Neural cell (in vitro differentiated cells): ENCODE measurements at regions not wholly inside any gene's neighbourhood (a gene's known extent, or its start where the extent isn't known, plus 50 kb on each side); places are given as distances from the start of the nearest gene placed in this dataset.

Source experiments
- EP300 ChIP-seq: fragments of 450-650 bp; conservative IDR thresholded peaks from 2 replicates; pipeline ENCODE4 v1.6.1; 2014; ENCODE audit warnings: antibody characterized with exemption, mild to moderate bottlenecking, moderate library complexity; ENCODE audit not compliant: poor library complexity, severe bottlenecking
- POLR2AphosphoS5 ChIP-seq: IDR thresholded peaks from 2 replicates; pipeline ENCODE4 v1.6.1; 2012
- SMC3 ChIP-seq: fragments of 450-650 bp; conservative IDR thresholded peaks from 2 replicates; pipeline ENCODE4 v1.6.1; 2014; ENCODE audit warnings: antibody characterized with exemption, mild to moderate bottlenecking, moderate library complexity; ENCODE audit not compliant: poor library complexity
- TAF1 ChIP-seq: IDR thresholded peaks from 2 replicates; pipeline ENCODE4 v1.6.1; 2012; ENCODE audit warnings: low read depth
- TF ChIP-seq, protein P1 (sequence below): fragments of 450-650 bp; IDR thresholded peaks from 2 replicates; pipeline ENCODE4 v1.5.1; 2014; ENCODE audit warnings: antibody characterized with exemption, mild to moderate bottlenecking, moderate library complexity; ENCODE audit not compliant: poor library complexity, severe bottlenecking

- TF ChIP-seq, protein P1, sequence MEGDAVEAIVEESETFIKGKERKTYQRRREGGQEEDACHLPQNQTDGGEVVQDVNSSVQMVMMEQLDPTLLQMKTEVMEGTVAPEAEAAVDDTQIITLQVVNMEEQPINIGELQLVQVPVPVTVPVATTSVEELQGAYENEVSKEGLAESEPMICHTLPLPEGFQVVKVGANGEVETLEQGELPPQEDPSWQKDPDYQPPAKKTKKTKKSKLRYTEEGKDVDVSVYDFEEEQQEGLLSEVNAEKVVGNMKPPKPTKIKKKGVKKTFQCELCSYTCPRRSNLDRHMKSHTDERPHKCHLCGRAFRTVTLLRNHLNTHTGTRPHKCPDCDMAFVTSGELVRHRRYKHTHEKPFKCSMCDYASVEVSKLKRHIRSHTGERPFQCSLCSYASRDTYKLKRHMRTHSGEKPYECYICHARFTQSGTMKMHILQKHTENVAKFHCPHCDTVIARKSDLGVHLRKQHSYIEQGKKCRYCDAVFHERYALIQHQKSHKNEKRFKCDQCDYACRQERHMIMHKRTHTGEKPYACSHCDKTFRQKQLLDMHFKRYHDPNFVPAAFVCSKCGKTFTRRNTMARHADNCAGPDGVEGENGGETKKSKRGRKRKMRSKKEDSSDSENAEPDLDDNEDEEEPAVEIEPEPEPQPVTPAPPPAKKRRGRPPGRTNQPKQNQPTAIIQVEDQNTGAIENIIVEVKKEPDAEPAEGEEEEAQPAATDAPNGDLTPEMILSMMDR: no peak
- TF ChIP-seq POLR2AphosphoS5 (no peak), EP300 (no peak), SMC3 (no peak), TAF1 (no peak)
These were observed 279.9 kb upstream of the B3GAT1 start for GRCh38 chr11:134691985-134692384.
